DOHH2 (cell line): ENCODE measurements at regions not wholly inside any gene's neighbourhood (a gene's known extent, or its start where the extent isn't known, plus 50 kb on each side); places are given as distances from the start of the nearest gene placed in this dataset.

Experiments used
- EZH2phosphoT487 ChIP-seq: fragments of 200-600 bp; sonication (generic); IDR thresholded peaks from 2 replicates; pipeline ENCODE4 v1.6.1; 2017; ENCODE audit warnings: borderline replicate concordance, mild to moderate bottlenecking, antibody characterized with exemption, low read length, moderate library complexity, mixed read lengths
- TF ChIP-seq, protein P1 (sequence below): fragments of 200-600 bp; sonication (generic); IDR thresholded peaks from one replicate; pipeline ENCODE4 v1.5.1; 2014; ENCODE audit warnings: antibody characterized with exemption, mild to moderate bottlenecking, low read depth, low read length; ENCODE audit not compliant: poor library complexity, severe bottlenecking

DNA sequence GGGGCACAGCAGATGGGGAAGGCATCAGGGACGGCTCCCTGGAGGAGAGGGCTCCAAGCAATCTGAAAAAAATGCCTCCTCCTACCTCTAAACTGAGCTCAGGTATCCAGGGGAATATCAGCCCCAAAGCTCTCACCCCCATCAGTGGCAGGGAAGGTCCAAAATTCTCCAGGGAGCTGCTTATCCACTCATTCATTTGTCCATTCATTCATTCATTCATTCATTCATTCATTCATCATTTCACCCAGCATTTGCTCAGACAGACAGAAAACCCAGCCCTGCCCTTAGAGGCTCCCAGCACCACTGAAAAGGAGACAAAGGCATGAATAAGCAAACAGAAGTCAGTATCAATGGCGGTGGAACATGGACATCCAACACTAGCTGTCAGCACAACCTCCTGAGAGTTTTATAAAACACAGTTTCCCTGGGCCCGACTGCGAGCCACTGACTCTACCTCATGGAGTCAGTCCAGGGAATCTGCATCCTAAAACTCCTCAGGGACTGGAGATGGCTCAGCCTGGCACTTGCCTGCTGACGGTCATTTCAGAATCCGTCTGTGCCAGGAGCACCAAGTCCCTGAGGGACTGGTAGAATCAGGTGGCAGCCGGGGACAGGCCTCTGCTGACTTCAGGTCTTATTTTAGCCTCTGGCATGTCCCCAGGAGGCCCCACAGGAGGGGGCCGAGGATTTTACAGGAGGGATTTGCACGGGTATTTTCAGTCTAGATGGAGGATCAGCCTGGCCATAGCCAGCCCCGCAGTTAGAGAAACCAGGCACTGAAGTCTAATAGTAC, 164.6 kb downstream of the MN1 start:
- TF ChIP-seq, protein P1, sequence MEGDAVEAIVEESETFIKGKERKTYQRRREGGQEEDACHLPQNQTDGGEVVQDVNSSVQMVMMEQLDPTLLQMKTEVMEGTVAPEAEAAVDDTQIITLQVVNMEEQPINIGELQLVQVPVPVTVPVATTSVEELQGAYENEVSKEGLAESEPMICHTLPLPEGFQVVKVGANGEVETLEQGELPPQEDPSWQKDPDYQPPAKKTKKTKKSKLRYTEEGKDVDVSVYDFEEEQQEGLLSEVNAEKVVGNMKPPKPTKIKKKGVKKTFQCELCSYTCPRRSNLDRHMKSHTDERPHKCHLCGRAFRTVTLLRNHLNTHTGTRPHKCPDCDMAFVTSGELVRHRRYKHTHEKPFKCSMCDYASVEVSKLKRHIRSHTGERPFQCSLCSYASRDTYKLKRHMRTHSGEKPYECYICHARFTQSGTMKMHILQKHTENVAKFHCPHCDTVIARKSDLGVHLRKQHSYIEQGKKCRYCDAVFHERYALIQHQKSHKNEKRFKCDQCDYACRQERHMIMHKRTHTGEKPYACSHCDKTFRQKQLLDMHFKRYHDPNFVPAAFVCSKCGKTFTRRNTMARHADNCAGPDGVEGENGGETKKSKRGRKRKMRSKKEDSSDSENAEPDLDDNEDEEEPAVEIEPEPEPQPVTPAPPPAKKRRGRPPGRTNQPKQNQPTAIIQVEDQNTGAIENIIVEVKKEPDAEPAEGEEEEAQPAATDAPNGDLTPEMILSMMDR, result no peak
- TF ChIP-seq EZH2phosphoT487, result no peak
